ENCODE measurements at regions not wholly inside any gene's neighbourhood (a gene's known extent, or its start where the extent isn't known, plus 50 kb on each side); places are given as distances from the start of the nearest gene placed in this dataset.

- no peak for DNase-seq (ENCODE audit: low read depth in 2 of 3, low spot score in 2 of 3)
These were observed 229.2 kb upstream of the CHRNA7 start for GRCh38 chr15:31801152-31801551.

GRCh38 chr15:31802761-31803160, 227.6 kb upstream of the CHRNA7 start:
- no peak for DNase-seq (ENCODE audit: low read depth in 2 of 3, low spot score in 2 of 3)

GRCh38 chr15:31803388-31803884, 226.9 kb upstream of the CHRNA7 start:
- no peak for DNase-seq (ENCODE audit: low read depth in 2 of 3, low spot score in 2 of 3)

- DNase-seq (ENCODE audit: low read depth in 2 of 3, low spot score in 2 of 3) = no peak
These were observed 225.1 kb upstream of the CHRNA7 start for GRCh38 chr15:31805090-31805662.

- DNase-seq (ENCODE audit: low read depth in 2 of 3, low spot score in 2 of 3) = no peak
These were observed 224.2 kb upstream of the CHRNA7 start for GRCh38 chr15:31806106-31806505.

GRCh38 chr15:31811641-31812040, 218.7 kb upstream of the CHRNA7 start:
- DNase-seq (ENCODE audit: low read depth in 2 of 3, low spot score in 2 of 3) = no peak

- DNase-seq (ENCODE audit: low read depth in 2 of 3, low spot score in 2 of 3) = no peak
These were observed 216.2 kb upstream of the CHRNA7 start for GRCh38 chr15:31814082-31814481.

GRCh38 chr15:31815411-31816155, 214.7 kb upstream of the CHRNA7 start:
- no peak for DNase-seq (ENCODE audit: low read depth in 2 of 3, low spot score in 2 of 3)

- no peak for DNase-seq (ENCODE audit: low read depth in 2 of 3, low spot score in 2 of 3)
These were observed 207.9 kb upstream of the CHRNA7 start for GRCh38 chr15:31822463-31822862.

GRCh38 chr15:31824024-31824423, 206.3 kb upstream of the CHRNA7 start:
- no peak for DNase-seq (ENCODE audit: low read depth in 2 of 3, low spot score in 2 of 3)

GRCh38 chr15:31828594-31828993, 201.7 kb upstream of the CHRNA7 start:
- DNase-seq (ENCODE audit: low read depth in 2 of 3, low spot score in 2 of 3) = no peak

- no peak for DNase-seq (ENCODE audit: low read depth in 2 of 3, low spot score in 2 of 3)
These were observed 199.7 kb upstream of the CHRNA7 start for GRCh38 chr15:31830591-31830990.

- no peak for DNase-seq (ENCODE audit: low read depth in 2 of 3, low spot score in 2 of 3)
These were observed 198.7 kb upstream of the CHRNA7 start for GRCh38 chr15:31831596-31831995.

GRCh38 chr15:31834654-31835053, 195.7 kb upstream of the CHRNA7 start:
- DNase-seq (ENCODE audit: low read depth in 2 of 3, low spot score in 2 of 3) = no peak

- no peak for DNase-seq (ENCODE audit: low read depth in 2 of 3, low spot score in 2 of 3)
These were observed 190.9 kb upstream of the CHRNA7 start for GRCh38 chr15:31839388-31839787.

- DNase-seq (ENCODE audit: low read depth in 2 of 3, low spot score in 2 of 3) = no peak
These were observed 189.4 kb upstream of the CHRNA7 start for GRCh38 chr15:31840849-31841476.

GRCh38 chr15:31842532-31843195, 187.7 kb upstream of the CHRNA7 start:
- no peak for DNase-seq (ENCODE audit: low read depth in 2 of 3, low spot score in 2 of 3)

GRCh38 chr15:31843426-31844055, 186.8 kb upstream of the CHRNA7 start:
- DNase-seq (ENCODE audit: low read depth in 2 of 3, low spot score in 2 of 3) = no peak

- DNase-seq (ENCODE audit: low read depth in 2 of 3, low spot score in 2 of 3) = no peak
These were observed 184.5 kb upstream of the CHRNA7 start for GRCh38 chr15:31845791-31846190.

GRCh38 chr15:31847961-31848360, 182.4 kb upstream of the CHRNA7 start:
- DNase-seq (ENCODE audit: low read depth in 2 of 3, low spot score in 2 of 3) = no peak

- no peak for DNase-seq (ENCODE audit: low read depth in 2 of 3, low spot score in 2 of 3)
These were observed 181.7 kb upstream of the CHRNA7 start for GRCh38 chr15:31848621-31849020.
